OCI-LY3 (cell line): ENCODE measurements at regions not wholly inside any gene's neighbourhood (a gene's known extent, or its start where the extent isn't known, plus 50 kb on each side); places are given as distances from the start of the nearest gene placed in this dataset.

Source experiments
- H2AFZ ChIP-seq: fragments of 200-600, 300-600 bp; shearing (Covaris generic); 2 replicates; pipeline ENCODE4 v1.6.0; 2014; ENCODE audit warnings: antibody characterized with exemption, low read depth, low read length
- H3K27ac ChIP-seq: fragments of 200-600, 300-600 bp; sonication (generic); 2 replicates; pipeline ENCODE4 v1.5.1; 2014; ENCODE audit warnings: mild to moderate bottlenecking, low read length, moderate library complexity, mixed read lengths
- H3K27me3 ChIP-seq: fragments of 200-600, 300-600 bp; sonication (generic); 2 replicates; pipeline ENCODE4 v1.6.1; 2014; ENCODE audit warnings: low read depth, low read length, mixed read lengths
- H3K36me3 ChIP-seq: fragments of 200-600, 300-600 bp; sonication (generic); replicated peaks from 2 replicates; pipeline ENCODE3; 2014; ENCODE audit warnings: low read depth, low read length, mixed read lengths
- H3K4me1 ChIP-seq: fragments of 300-600, 200-600 bp; sonication (generic); 2 replicates; pipeline ENCODE4 v1.6.1; 2014; ENCODE audit warnings: low read length, mixed read lengths
- H3K4me2 ChIP-seq: fragments of 200-600, 300-600 bp; sonication (generic); 2 replicates; pipeline ENCODE4 v1.6.1; 2014; ENCODE audit warnings: low read length, mixed read lengths
- H3K4me3 ChIP-seq: fragments of 300-600, 200-600 bp; sonication (generic); 2 replicates; pipeline ENCODE4 v1.5.1; 2014; ENCODE audit warnings: antibody characterized with exemption, mild to moderate bottlenecking, low read length, moderate library complexity
- H3K79me2 ChIP-seq: fragments of 300-600, 200-600 bp; shearing (Covaris generic); 2 replicates; pipeline ENCODE4 v1.6.1; 2014; ENCODE audit warnings: mild to moderate bottlenecking, low read length, mixed read lengths
- H3K9ac ChIP-seq: fragments of 300-600, 200-600 bp; shearing (Covaris generic); 2 replicates; pipeline ENCODE4 v1.6.0; 2014; ENCODE audit warnings: mild to moderate bottlenecking, low read length, moderate library complexity
- H3K9me3 ChIP-seq: fragments of 200-600, 300-600 bp; shearing (Covaris generic); 2 replicates; pipeline ENCODE4 v1.6.1; 2014; ENCODE audit warnings: low read length, mixed read lengths; ENCODE audit not compliant: insufficient read depth
- H4K20me1 ChIP-seq: fragments of 200-600, 300-600 bp; sonication (generic); 2 replicates; pipeline ENCODE4 v1.6.1; 2016; ENCODE audit warnings: low read length, mixed read lengths; ENCODE audit not compliant: insufficient read depth
- EZH2phosphoT487 ChIP-seq: fragments of 200-600 bp; shearing (Covaris generic); IDR thresholded peaks from 2 replicates; pipeline ENCODE4 v1.6.1; 2018; ENCODE audit warnings: antibody characterized with exemption, mixed run types, low read depth
- TF ChIP-seq, protein P1 (sequence below): fragments of 200-600, 300-600 bp; sonication (generic); IDR thresholded peaks from 2 replicates; pipeline ENCODE4 v1.5.1; 2014; ENCODE audit warnings: antibody characterized with exemption, low read length, low read depth

DNA sequence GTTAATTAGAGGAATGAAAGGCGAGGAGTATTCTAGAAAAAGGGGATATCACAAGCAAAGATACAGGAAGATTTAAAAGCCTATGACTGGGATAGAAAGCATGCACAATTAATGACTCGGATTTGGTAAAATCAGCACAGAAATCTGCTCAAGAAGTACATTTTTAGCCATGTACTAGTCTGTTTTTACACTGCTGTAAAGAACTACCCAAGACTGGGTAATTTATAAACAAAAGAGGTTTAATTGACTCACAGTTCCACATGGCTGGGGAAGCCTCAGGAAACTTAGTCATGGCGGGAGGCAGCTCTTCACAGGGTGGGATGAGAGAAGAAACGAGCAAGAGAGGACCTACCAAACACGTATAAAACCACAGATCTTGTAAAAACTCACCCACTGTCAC, 716.3 kb upstream of the MDGA2 start:
- TF ChIP-seq, protein P1, sequence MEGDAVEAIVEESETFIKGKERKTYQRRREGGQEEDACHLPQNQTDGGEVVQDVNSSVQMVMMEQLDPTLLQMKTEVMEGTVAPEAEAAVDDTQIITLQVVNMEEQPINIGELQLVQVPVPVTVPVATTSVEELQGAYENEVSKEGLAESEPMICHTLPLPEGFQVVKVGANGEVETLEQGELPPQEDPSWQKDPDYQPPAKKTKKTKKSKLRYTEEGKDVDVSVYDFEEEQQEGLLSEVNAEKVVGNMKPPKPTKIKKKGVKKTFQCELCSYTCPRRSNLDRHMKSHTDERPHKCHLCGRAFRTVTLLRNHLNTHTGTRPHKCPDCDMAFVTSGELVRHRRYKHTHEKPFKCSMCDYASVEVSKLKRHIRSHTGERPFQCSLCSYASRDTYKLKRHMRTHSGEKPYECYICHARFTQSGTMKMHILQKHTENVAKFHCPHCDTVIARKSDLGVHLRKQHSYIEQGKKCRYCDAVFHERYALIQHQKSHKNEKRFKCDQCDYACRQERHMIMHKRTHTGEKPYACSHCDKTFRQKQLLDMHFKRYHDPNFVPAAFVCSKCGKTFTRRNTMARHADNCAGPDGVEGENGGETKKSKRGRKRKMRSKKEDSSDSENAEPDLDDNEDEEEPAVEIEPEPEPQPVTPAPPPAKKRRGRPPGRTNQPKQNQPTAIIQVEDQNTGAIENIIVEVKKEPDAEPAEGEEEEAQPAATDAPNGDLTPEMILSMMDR: no peak
- TF ChIP-seq EZH2phosphoT487: no peak
- H3K79me2 ChIP-seq: no peaks in the 10 kb centered on the region
- no peaks in the 10 kb centered on the region for H3K4me1 ChIP-seq
- H3K9me3 ChIP-seq: no peaks in the 10 kb centered on the region
- no peaks in the 10 kb centered on the region for H4K20me1 ChIP-seq
- no peak overlapping the region for H3K4me2 ChIP-seq
- H2AFZ ChIP-seq: no peak overlapping the region
- H3K36me3 ChIP-seq: no peaks in the 10 kb centered on the region
- no peaks in the 10 kb centered on the region for H3K27me3 ChIP-seq
- H3K4me3 ChIP-seq: no peak overlapping the region
- H3K9ac ChIP-seq: no peak overlapping the region
- no peak overlapping the region for H3K27ac ChIP-seq

DNA sequence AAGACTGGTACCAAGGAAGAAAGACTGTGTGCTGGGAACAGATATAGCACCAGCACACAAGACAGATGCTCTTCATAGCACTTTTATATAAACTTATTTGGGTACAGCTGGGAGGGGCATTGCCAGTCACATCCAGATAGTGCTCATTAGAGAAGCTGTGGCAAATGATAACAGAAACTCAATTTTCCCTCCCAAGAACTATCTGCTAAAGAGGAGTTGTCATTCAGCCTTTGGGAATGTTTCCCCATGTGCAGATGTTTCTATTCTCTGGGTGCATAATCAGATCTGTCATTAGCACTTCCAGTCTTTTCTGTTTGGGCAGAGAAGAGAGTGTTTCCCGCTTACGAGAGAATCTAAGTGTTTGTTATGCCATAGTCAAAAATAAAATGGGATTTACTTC, 714.9 kb upstream of the MDGA2 start:
- H4K20me1 ChIP-seq: no peaks in the 10 kb centered on the region
- no peaks in the 10 kb centered on the region for H3K9me3 ChIP-seq
- no peaks in the 10 kb centered on the region for H3K36me3 ChIP-seq
- H3K79me2 ChIP-seq: no peaks in the 10 kb centered on the region
- H3K9ac ChIP-seq: no peak overlapping the region
- H3K4me2 ChIP-seq: no peak overlapping the region
- H3K4me3 ChIP-seq: no peak overlapping the region
- H2AFZ ChIP-seq: no peak overlapping the region
- TF ChIP-seq EZH2phosphoT487: no peak
- TF ChIP-seq, protein P1: no peak
- no peaks in the 10 kb centered on the region for H3K27me3 ChIP-seq
- no peak overlapping the region for H3K27ac ChIP-seq
- H3K4me1 ChIP-seq: no peaks in the 10 kb centered on the region

DNA sequence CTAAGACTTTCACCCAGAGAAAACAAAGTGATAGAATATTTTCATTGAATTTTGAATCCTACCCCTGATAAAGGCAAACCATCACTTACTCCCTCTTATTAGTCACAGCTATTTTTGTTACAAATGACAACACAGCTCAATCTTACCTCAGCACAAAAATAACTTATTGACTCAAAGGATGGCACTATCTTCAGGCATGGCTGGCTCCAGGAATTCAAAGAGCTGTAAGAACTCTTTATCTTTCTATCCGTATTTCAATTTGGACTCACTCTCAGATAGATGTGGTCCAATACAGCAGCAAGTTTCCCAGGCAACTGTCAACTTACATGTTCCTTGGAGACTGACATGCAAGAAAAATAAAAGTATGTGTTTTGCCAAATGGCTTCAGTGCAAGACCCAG, 709.4 kb upstream of the MDGA2 start:
- no peaks in the 10 kb centered on the region for H4K20me1 ChIP-seq
- TF ChIP-seq, protein P1: no peak
- no peak for TF ChIP-seq EZH2phosphoT487
- no peaks in the 10 kb centered on the region for H3K4me1 ChIP-seq
- H3K27me3 ChIP-seq: no peaks in the 10 kb centered on the region
- H3K4me3 ChIP-seq: no peak overlapping the region
- H2AFZ ChIP-seq: no peak overlapping the region
- H3K79me2 ChIP-seq: no peaks in the 10 kb centered on the region
- H3K27ac ChIP-seq: no peak overlapping the region
- H3K4me2 ChIP-seq: no peak overlapping the region
- H3K36me3 ChIP-seq: no peaks in the 10 kb centered on the region
- no peaks in the 10 kb centered on the region for H3K9me3 ChIP-seq
- no peak overlapping the region for H3K9ac ChIP-seq

DNA sequence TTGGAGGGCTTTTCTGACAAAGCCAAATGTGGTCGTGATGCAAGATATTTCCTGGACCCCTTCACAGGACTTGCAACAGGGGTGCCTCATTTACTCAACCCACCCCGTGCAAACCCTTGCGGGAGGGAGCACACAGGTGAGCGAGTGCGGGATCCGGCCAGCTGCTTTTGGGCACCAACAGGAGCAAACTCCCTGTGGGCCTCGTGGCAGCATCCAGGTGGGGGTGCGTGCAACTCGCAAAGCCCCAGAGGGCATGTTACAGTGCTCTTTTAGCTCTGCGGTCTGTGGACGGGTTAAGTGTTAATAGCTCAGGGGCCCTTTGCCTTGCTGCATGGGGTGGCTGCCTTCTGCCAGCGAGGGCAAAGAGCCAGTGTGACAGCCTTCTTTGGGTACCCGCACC, 707.6 kb upstream of the MDGA2 start:
- Histone ChIP-seq H2AFZ (no peak overlapping the region), H3K79me2 (no peaks in the 10 kb centered on the region), H3K27me3 (no peaks in the 10 kb centered on the region), H3K4me2 (no peak overlapping the region), H3K36me3 (no peaks in the 10 kb centered on the region), H3K9me3 (no peaks in the 10 kb centered on the region), H4K20me1 (no peaks in the 10 kb centered on the region), H3K27ac (no peak overlapping the region), H3K9ac (no peak overlapping the region), H3K4me3 (no peak overlapping the region), H3K4me1 (no peaks in the 10 kb centered on the region)
- TF ChIP-seq EZH2phosphoT487: no peak
- TF ChIP-seq, protein P1: no peak
